Right cardiac atrium (tissue), 5 donors: ENCODE measurements at regions not wholly inside any gene's neighbourhood (a gene's known extent, or its start where the extent isn't known, plus 50 kb on each side); places are given as distances from the start of the nearest gene placed in this dataset.

Experiments
- ATAC-seq, 2 donors: fragments of 200-7000 bp; cut with Tn5 transposase; one replicate each; pipeline versions ENCODE4 v1.8.0 to v1.9.1; 2020; ENCODE audit warnings: moderate library complexity in 2 of 2, mild to moderate bottlenecking in 1 of 2
- DNase-seq, 3 donors: peaks; one replicate each; pipeline ENCODE4 v3.0.0-alpha.2; 2020
- H3K27ac ChIP-seq: one replicate; pipeline ENCODE4 v1.5.1; 2013; ENCODE audit warnings: mild to moderate bottlenecking, low read length, control low read depth, moderate library complexity
- H3K27me3 ChIP-seq: one replicate; pipeline ENCODE4 v1.6.1; 2013; ENCODE audit not compliant: control insufficient read depth, insufficient read depth
- H3K4me1 ChIP-seq: one replicate; pipeline ENCODE4 v1.6.1; 2013; ENCODE audit warnings: low read length; ENCODE audit not compliant: control insufficient read depth, insufficient read depth
- H3K4me3 ChIP-seq: one replicate; pipeline ENCODE4 v1.5.1; 2013; ENCODE audit warnings: low read length, control low read depth
- H3K9me3 ChIP-seq: one replicate; pipeline ENCODE4 v1.6.1; 2013; ENCODE audit warnings: low read length; ENCODE audit not compliant: control insufficient read depth
- WGBS: extraction: QIAGEN DNeasy Blood & Tissue Kit; methylation state at CpG from one replicate; pipeline ENCODE4 v1.1.7; 2013; 5-methylcytosine and 5-hydroxymethylcytosine counted together
- intact Hi-C, 4 donors: fragments of 100-400 bp; cut with DNase I; formaldehyde crosslinking; loops; one replicate each; pipeline versions ENCODE4 v1.11.0 to v1.14.0; 2022 to 2023
- donor health status: healthy with polysubstance abuse.
- donor health status: DM: no; HTN: yes; CAD: no.
- donor health status: DM: no; HTN: no; CAD: no.
- donor health status: DM: no; HTN: yes; CAD: no; lungs with severe emphysema.
- donor health status: DM: yes; HTN: yes; CAD: no.

DNA sequence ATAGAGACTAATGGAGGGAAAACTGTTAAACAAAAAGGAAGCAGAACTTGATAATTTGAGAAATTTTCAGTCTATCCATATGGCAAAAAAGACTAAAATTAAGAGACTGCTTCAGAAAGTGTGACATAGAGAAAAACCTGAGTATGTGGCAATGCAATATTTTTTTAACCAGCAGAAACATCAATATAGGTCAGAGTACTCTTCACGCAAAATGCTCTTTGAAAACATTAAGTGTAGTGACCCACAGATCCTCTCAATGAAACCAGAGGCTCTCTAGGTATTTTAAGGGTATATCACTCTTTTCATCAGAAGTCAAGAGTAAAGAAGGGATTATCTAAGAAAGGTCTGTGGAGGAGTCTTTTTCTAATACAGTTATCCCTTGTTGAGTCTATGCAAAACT lies 1394.8 kb downstream of the DSC3 start:
- WGBS = 88% methylated on average over 1 of the region's 1 CpG
- no peak for DNase-seq
- no peaks in the 10 kb centered on the region for H3K9me3 ChIP-seq
- ATAC-seq = no peak
- H3K27ac ChIP-seq = no peak overlapping the region
- H3K4me3 ChIP-seq = no peak overlapping the region
- no peaks in the 10 kb centered on the region for H3K27me3 ChIP-seq
- intact Hi-C loops = no loop called here
- peaks cover 2% of the 10 kb centered on the region for H3K4me1 ChIP-seq

DNA sequence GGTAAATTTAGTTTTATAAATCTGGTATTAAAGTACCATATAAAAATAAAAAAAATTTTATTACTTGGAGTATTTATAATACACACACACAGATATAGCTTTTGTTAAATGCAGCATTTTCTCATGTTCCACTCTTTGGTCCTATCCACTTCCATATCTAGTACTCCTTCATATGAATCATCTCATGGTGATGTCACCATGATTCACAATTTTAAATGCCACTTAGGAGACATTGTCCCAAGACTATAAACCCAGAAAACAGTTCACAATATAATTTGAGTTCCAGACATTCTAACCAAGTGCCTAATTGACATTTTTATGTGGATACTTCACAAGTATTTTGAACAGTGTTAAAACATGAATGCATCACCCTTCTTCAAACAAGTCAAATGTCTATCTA lies 1398.3 kb downstream of the DSC3 start:
- ATAC-seq (no peak), DNase-seq (no peak)
- H3K4me3 ChIP-seq = no peak overlapping the region
- H3K9me3 ChIP-seq = no peaks in the 10 kb centered on the region
- no peaks in the 10 kb centered on the region for H3K27me3 ChIP-seq
- no peaks in the 10 kb centered on the region for H3K4me1 ChIP-seq
- H3K27ac ChIP-seq = no peak overlapping the region
- intact Hi-C loops = no loop called here

DNA sequence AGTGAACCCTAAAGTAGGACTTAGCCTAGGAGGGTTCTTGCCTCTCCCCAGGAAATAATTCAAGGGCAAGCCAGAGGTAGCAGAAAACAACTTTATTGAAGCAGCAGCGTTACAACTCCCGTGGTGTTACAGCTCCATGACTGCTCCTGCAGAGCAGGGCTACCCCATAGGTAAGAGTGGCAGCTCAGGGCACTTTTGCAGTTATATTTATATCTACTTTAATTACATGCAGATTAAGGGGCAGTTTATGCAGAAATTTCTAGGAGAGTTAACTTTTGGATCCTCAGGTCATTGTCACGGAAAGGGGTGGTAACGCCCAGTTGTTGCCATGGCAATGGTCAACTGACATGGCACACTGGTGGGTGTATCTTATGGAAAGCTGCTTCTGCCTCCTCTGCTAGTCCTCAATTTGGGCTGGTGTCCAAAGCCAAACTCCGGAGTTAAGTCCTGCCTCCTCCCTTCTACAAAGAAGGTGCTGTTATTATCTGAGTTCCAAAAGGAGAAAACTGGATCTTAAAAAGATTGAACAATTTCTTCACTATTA lies 1413.0 kb downstream of the DSC3 start:
- no peak for ATAC-seq
- Histone ChIP-seq H3K27ac (no peak overlapping the region), H3K27me3 (no peaks in the 10 kb centered on the region), H3K9me3 (no peaks in the 10 kb centered on the region), H3K4me1 (no peaks in the 10 kb centered on the region), H3K4me3 (no peak overlapping the region)
- 78% methylated on average over 5 of the region's 5 CpGs for WGBS
- intact Hi-C loops = no loop called here
- DNase-seq = peak in 1 of 3 donors; percentile 6

DNA sequence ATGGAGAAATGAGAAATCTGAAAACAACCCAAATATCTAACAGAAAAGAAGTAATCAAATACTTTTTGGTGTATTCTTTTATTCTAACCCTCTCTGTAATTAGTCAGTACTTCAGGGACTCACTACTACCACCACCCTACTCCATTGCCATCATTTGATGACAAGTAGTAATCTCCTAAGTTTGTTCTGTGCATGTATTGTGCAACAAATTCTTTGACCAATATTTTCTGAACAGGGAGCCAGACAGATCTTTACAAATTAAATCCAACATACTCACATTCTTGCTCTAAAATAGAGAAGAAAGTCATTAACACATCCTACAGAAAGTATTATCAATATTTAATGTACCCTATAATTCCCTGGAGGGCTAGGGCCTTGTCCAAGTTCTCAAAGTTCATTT lies 1416.4 kb downstream of the DSC3 start:
- Histone ChIP-seq H3K27me3 (no peaks in the 10 kb centered on the region), H3K27ac (no peak overlapping the region), H3K9me3 (no peaks in the 10 kb centered on the region), H3K4me3 (no peak overlapping the region), H3K4me1 (no peaks in the 10 kb centered on the region)
- DNase-seq (no peak), ATAC-seq (no peak)
- intact Hi-C loops = no loop called here

DNA sequence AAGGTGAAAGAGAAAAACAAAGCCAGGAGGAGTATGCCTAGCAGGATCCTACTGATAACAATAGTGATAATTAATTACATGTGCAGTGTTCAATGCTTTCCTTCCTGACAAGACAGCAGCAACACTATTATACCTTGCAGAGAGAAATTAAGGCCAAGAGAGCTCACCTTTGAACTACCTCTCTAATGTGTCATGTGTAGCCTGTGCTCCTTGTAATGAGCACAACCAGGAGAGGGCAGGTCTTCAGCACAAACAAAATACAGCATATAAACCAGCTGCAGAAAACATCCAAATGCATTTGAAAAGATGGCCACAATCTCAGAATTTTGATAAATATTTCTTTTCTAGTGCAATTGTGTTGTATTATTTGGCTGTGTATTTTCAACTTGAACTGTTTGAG lies 1425.7 kb downstream of the DSC3 start:
- ATAC-seq (no peak), DNase-seq (no peak)
- intact Hi-C loops = no loop called here

DNA sequence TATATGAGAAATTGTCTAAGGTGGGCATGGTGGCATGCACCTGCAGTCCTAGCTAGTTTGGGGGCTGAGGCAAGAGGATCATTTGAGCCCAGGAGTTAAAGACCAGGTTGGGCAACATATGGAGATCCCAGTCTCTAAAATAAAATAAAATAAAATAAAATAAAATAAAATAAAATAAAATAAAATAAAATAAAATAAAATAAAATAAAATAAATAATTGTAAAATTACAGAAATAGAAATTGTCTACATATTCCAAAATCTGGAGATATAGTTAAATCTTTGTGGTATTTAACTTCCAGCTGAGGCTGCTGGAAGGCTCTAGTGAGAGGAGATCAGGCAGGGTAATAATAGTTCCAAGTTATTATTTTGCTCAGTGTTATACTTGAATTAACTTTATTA lies 1432.1 kb upstream of the CDH2 start:
- H3K4me1 ChIP-seq = no peaks in the 10 kb centered on the region
- no peak overlapping the region for H3K27ac ChIP-seq
- no peaks in the 10 kb centered on the region for H3K27me3 ChIP-seq
- peaks cover 4% of the 10 kb centered on the region for H3K9me3 ChIP-seq
- intact Hi-C loops = no loop called here
- ATAC-seq = no peak
- no peak overlapping the region for H3K4me3 ChIP-seq
- DNase-seq = no peak

More for the DNA sequence above, 1425.7 kb downstream of the DSC3 start:
- H3K9me3 ChIP-seq = no peaks in the 10 kb centered on the region
- H3K4me1 ChIP-seq = no peaks in the 10 kb centered on the region
- H3K4me3 ChIP-seq = no peak overlapping the region
- no peaks in the 10 kb centered on the region for H3K27me3 ChIP-seq
- H3K27ac ChIP-seq = no peak overlapping the region

DNA sequence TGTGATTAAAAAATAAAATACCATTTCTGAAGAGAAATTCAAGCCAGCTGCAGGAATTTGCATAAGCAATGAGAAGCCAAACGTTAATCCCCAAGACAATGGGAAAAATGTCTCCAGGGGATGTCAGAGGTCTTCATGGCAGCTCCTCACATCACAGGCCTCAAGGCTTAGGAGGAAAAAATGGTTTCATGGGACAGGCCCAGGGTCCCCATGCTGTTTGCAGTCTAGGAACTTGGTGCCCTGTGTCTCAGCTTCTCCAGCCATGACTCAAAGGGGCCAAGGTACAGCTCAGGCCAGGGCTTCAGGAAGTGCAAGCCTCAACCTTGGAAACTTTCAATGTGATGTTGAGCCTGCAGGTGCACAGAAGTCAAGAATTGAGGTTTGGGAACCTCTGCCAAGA lies 1428.4 kb upstream of the CDH2 start:
- Histone ChIP-seq H3K4me1 (no peaks in the 10 kb centered on the region), H3K4me3 (no peak overlapping the region), H3K27me3 (no peaks in the 10 kb centered on the region), H3K9me3 (peaks cover 4% of the 10 kb centered on the region), H3K27ac (no peak overlapping the region)
- ATAC-seq (no peak), DNase-seq (no peak)
- 60% methylated on average over 1 of the region's 1 CpG for WGBS
- intact Hi-C loops = no loop called here

DNA sequence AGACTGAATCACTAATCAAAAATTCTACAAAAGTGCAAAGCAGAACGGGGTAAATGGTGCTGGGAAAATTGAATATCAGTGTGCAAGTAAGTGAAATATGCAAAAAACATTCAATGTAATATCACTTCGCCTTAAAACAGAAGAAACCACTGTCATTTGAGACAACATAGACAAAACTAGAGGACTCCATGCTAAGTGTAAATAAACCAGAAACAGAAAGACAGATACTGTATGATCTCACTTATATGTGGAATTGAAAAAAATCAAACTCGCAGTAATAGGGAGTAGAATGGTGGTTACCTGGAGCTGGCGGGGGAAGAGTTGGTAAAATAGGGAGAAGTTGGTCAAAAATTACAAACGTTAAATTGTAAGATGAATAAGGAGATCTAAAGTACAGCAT lies 1420.0 kb upstream of the CDH2 start:
- no peak for ATAC-seq
- no peak overlapping the region for H3K4me3 ChIP-seq
- WGBS = 94% methylated on average over 5 of the region's 5 CpGs

DNA sequence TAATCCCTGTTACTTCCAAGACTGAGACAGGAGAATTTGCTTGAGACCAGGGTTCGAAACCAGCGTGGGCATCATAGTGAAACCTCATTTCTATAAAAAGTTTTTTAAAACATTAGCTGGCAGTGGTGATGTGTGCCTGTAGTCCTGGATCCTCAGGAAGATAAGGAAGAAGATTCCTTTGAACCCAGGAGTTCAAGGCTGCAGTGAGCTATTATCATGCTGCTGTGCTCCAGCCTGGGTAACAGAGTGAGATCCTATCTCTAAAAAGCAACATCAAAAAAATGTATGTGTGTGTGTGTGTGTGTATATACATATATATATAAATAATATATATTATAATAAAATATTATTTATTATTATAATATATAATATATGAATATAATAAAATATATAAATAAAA lies 1417.6 kb upstream of the CDH2 start:
- Histone ChIP-seq H3K27ac (no peak overlapping the region), H3K27me3 (no peaks in the 10 kb centered on the region), H3K4me1 (no peaks in the 10 kb centered on the region), H3K9me3 (no peaks in the 10 kb centered on the region), H3K4me3 (no peak overlapping the region)
- DNase-seq (no peak), ATAC-seq (no peak)
- WGBS = 95% methylated on average over 2 of the region's 2 CpGs
- intact Hi-C loops = no loop called here

More for the DNA sequence above, 1420.0 kb upstream of the CDH2 start:
- Histone ChIP-seq H3K4me1 (no peaks in the 10 kb centered on the region), H3K27ac (no peak overlapping the region), H3K9me3 (no peaks in the 10 kb centered on the region), H3K27me3 (no peaks in the 10 kb centered on the region)
- intact Hi-C loops = no loop called here
- DNase-seq = no peak

DNA sequence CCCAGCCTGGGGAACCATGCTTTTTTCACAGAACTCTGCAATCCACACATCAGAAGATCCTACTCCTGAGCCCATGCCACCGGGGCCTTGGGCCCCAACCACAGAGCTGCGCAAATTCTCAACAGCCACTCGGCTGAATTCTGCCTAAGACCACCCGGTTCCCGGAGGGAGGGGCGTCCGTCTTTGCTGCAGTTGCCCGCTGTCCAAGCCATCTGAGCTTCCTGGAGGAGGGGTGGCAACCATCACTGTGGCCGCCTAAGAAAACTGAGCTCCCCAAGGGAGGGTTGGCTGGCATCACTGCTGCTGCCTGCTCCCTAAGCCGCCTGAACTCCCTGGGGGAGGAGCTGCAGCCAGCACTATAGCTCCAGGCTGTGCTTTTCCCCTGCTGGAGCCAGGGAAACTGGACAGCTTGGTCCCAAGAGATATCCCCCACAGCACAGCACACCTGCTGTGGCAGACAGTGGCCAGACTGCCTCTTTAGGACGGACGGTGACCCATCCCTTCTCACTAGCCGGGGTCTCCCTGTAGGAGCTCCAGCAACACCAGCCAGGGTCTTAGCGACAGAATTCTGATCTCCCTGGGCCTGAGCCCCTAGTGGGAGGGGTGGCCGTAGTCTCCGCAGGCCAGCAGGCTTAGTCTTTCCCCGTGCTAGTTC lies 1411.6 kb upstream of the CDH2 start:
- no peaks in the 10 kb centered on the region for H3K27me3 ChIP-seq
- H3K27ac ChIP-seq = no peak overlapping the region
- DNase-seq = peak in 2 of 3 donors; percentile 18 to 37
- 86% methylated on average over 17 of the region's 17 CpGs for WGBS
- ATAC-seq = no peak
- no peak overlapping the region for H3K4me3 ChIP-seq
- H3K9me3 ChIP-seq = no peaks in the 10 kb centered on the region
- no peaks in the 10 kb centered on the region for H3K4me1 ChIP-seq
- intact Hi-C loops = no loop called here

DNA sequence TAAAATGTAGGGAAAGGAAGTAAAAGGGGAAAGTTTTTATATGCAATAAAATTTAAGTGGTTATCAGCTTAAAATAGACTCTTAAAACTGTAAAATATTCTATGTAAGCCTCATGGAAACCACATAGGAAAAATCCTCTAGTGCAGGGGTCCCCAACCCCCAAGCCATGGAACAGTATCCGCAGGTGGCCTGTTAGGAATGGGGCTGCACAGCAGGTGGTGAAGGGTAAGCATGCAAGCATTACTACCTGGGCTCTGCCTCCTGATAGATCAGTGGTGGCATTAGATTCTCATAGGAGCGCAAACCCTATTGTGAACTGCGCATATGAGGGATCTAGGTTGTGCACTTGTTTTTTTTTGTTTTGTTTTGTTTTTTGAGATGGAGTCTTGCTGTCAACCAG lies 1409.3 kb upstream of the CDH2 start:
- intact Hi-C loops = no loop called here
- Histone ChIP-seq H3K27me3 (no peaks in the 10 kb centered on the region), H3K9me3 (no peaks in the 10 kb centered on the region), H3K4me3 (no peak overlapping the region), H3K4me1 (no peaks in the 10 kb centered on the region), H3K27ac (no peak overlapping the region)
- ATAC-seq = no peak
- no peak for DNase-seq
- 96% methylated on average over 3 of the region's 3 CpGs for WGBS

DNA sequence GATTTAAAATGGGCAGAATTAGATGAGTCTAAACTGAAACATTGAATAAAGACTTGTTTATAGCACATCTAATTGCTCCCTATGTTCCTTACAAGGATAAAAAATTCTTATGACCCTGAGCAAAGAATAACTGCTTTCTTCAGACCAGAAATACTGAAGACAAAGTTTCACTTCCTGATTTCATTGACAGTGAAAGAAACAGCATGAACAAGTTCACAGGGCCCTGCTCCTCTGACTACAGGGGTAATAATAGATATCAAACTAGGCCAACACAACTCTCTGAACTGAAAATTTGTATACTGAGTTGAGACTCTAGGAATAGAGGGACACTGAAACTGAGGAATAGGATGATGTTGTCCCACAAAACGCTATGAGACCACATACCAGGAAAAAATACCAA lies 1383.3 kb upstream of the CDH2 start:
- no peaks in the 10 kb centered on the region for H3K9me3 ChIP-seq
- intact Hi-C loops = no loop called here
- no peak overlapping the region for H3K27ac ChIP-seq
- H3K4me1 ChIP-seq = no peaks in the 10 kb centered on the region
- H3K27me3 ChIP-seq = no peaks in the 10 kb centered on the region
- no peak overlapping the region for H3K4me3 ChIP-seq
- 58% methylated on average over 1 of the region's 1 CpG for whole genome bisulfite sequencing
- ATAC-seq (no peak), DNase-seq (no peak)
